ENCODE measurements at regions not wholly inside any gene's neighbourhood (a gene's known extent, or its start where the extent isn't known, plus 50 kb on each side); places are given as distances from the start of the nearest gene placed in this dataset.

GRCh38 chr12:126346087-126346486 is 1280.9 kb downstream of the AACS start:
- H2BK12ac ChIP-seq (ENCODE audit: insufficient read length, low read depth, low read length) = no peak overlapping the region
- no peaks in the 10 kb centered on the region for H3K79me2 ChIP-seq (ENCODE audit: insufficient read depth, low read length)
- Mint-ChIP-seq H3K4me1 (0 out of 4 replicates have a peak, but pooled peaks cover 0 to 2% of the 10 kb centered on the region in 2 experiments), H3K4me3 (no peak overlapping the region), H3K27me3 (ENCODE audit: low read depth) (peaks cover 1% of the 10 kb centered on the region), H3K27ac (no peak overlapping the region), H3K36me3 (ENCODE audit: insufficient read depth in 1 of 3, low read depth in 3 of 3) (peaks cover 0 to 6% (median 0%) of the 10 kb centered on the region in 3 experiments; a peak in 2 of 7 replicates), H3K9me3 (peaks cover 3 to 11% of the 10 kb centered on the region in 2 experiments; a peak in 3 of 5 replicates)
- no peak overlapping the region for H4K91ac ChIP-seq (ENCODE audit: insufficient read length, low read depth, low read length)
- no peak overlapping the region for H3K18ac ChIP-seq (ENCODE audit: insufficient read length, low read depth, low read length)
- DNase-seq = no peak
- no peak overlapping the region for H3T11ph ChIP-seq (ENCODE audit: low read length)
- H3K4ac ChIP-seq (ENCODE audit: low read depth, low read length) = no peak overlapping the region
- H4K20me1 ChIP-seq (ENCODE audit: control insufficient read depth, insufficient read depth, insufficient read length) = no peaks in the 10 kb centered on the region
- no peaks in the 10 kb centered on the region for H3K4me1 ChIP-seq (ENCODE audit: insufficient read depth, low read length)
- no peak overlapping the region for H3K27ac ChIP-seq (ENCODE audit: insufficient read length, low read depth, low read length)
- H3K27me3 ChIP-seq (ENCODE audit: insufficient read depth, low read length) = no peaks in the 10 kb centered on the region
- no peak overlapping the region for H3K9ac ChIP-seq (ENCODE audit: extremely low read depth, insufficient read length, low read length)
- H2BK120ac ChIP-seq (ENCODE audit: low read depth, low read length, poor library complexity, severe bottlenecking) = no peak overlapping the region
- no peaks in the 10 kb centered on the region for H3K9me3 ChIP-seq (ENCODE audit: control insufficient read depth, low read depth, low read length)
- no peak overlapping the region for H3K56ac ChIP-seq (ENCODE audit: insufficient read length, low read depth, low read length)
- whole genome bisulfite sequencing (ENCODE audit: extremely low coverage, insufficient read length, low lambda C conversion rate) = no CpG with 5 or more reads among the region's 3 CpGs
- no peak overlapping the region for H4K8ac ChIP-seq (replicated peaks; ENCODE audit: insufficient read length, low read depth, low read length)
- H2AK5ac ChIP-seq (ENCODE audit: insufficient read length, low read length) = no peak overlapping the region
- no peak overlapping the region for H4K5ac ChIP-seq (ENCODE audit: insufficient read length, low read depth, low read length)
- no peak overlapping the region for H2BK20ac ChIP-seq (ENCODE audit: low read depth, low read length, poor library complexity, severe bottlenecking)
- no peak overlapping the region for H3K23ac ChIP-seq (ENCODE audit: insufficient read length, low read depth, low read length)
- peak; percentile 30; the same call in 1 of the 3 replicates for TF ChIP-seq CTCF (conservative IDR thresholded peaks at IDR 0.05)
- no peak overlapping the region for H3K4me2 ChIP-seq (ENCODE audit: insufficient read depth, insufficient read length, low read length)
- H2BK5ac ChIP-seq (ENCODE audit: insufficient read length, low read length) = no peak overlapping the region
- no peak overlapping the region for H2BK15ac ChIP-seq (ENCODE audit: low read depth, low read length)
- H3K14ac ChIP-seq (ENCODE audit: insufficient read depth, low read length) = no peak overlapping the region
- no peaks in the 10 kb centered on the region for H3K23me2 ChIP-seq (ENCODE audit: insufficient read length, low read depth, low read length, poor library complexity, severe bottlenecking)
- H3K79me1 ChIP-seq (ENCODE audit: insufficient read depth, low read depth, low read length, poor library complexity, severe bottlenecking) = no peaks in the 10 kb centered on the region
- no peak overlapping the region for H2AFZ ChIP-seq (ENCODE audit: low read length)

Data from H9 (cell line).